ENCODE measurements at regions not wholly inside any gene's neighbourhood (a gene's known extent, or its start where the extent isn't known, plus 50 kb on each side); places are given as distances from the start of the nearest gene placed in this dataset.
"Not testable (repeated sequence)": the region's sequence is repeated elsewhere in the genome, so short reads cannot be mapped to it uniquely, and the experiment has no call there.

GRCh38 chr4:26252349-26253025 is 68.3 kb upstream of the RBPJ start:
- no peak overlapping the region for H3K4me3 ChIP-seq
- H3K27ac ChIP-seq: no peak overlapping the region

GRCh38 chr4:26253968-26254367 is 66.8 kb upstream of the RBPJ start:
- Histone ChIP-seq H3K4me3 (no peak overlapping the region), H3K27ac (no peak overlapping the region)

GRCh38 chr4:26255989-26256388 is 64.8 kb upstream of the RBPJ start:
- Histone ChIP-seq H3K27ac (no peak overlapping the region), H3K4me3 (no peak overlapping the region)

GRCh38 chr4:26257444-26257843 is 63.4 kb upstream of the RBPJ start:
- not testable (repeated sequence) for H3K27ac ChIP-seq, H3K4me3 ChIP-seq

GRCh38 chr4:26257850-26258249 is 63.0 kb upstream of the RBPJ start:
- Histone ChIP-seq H3K4me3 (no peak overlapping the region), H3K27ac (no peak overlapping the region)

GRCh38 chr4:26260571-26260970 is 60.2 kb upstream of the RBPJ start:
- no peak overlapping the region for H3K4me3 ChIP-seq
- H3K27ac ChIP-seq: no peak overlapping the region

- no peak overlapping the region for H3K4me3 ChIP-seq
- H3K27ac ChIP-seq: no peak overlapping the region
Measured at GRCh38 chr4:26261405-26261804, 59.4 kb upstream of the RBPJ start.

GRCh38 chr4:26263165-26263564 is 57.6 kb upstream of the RBPJ start:
- Histone ChIP-seq H3K27ac (no peak overlapping the region), H3K4me3 (no peak overlapping the region)

GRCh38 chr4:26264109-26264508 is 56.7 kb upstream of the RBPJ start:
- H3K4me3 ChIP-seq: no peak overlapping the region
- H3K27ac ChIP-seq: no peak overlapping the region

- Histone ChIP-seq H3K4me3 (no peak overlapping the region), H3K27ac (no peak overlapping the region)
Measured at GRCh38 chr4:26267087-26267486, 53.7 kb upstream of the RBPJ start.

- Histone ChIP-seq H3K4me3 (no peak overlapping the region), H3K27ac (no peak overlapping the region)
Measured at GRCh38 chr4:26268246-26268645, 52.6 kb upstream of the RBPJ start.

GRCh38 chr4:26269038-26269437 is 51.8 kb upstream of the RBPJ start:
- Histone ChIP-seq H3K27ac (no peak overlapping the region), H3K4me3 (no peak overlapping the region)

Data from skin epidermis (tissue), 12 donors.